GM12878 (cell line): ENCODE measurements at regions not wholly inside any gene's neighbourhood (a gene's known extent, or its start where the extent isn't known, plus 50 kb on each side); places are given as distances from the start of the nearest gene placed in this dataset.

ENCODE experiments used
- ASH2L ChIP-seq: fragments of 300-600, 200-600 bp; sonication (generic); IDR thresholded peaks from 2 replicates; pipeline ENCODE4 v1.6.1; 2017; ENCODE audit warnings: low read depth, mild to moderate bottlenecking, borderline replicate concordance
- BHLHE40 ChIP-seq, 2 experiments: fragments of 450-650 bp in 1 of 2; IDR thresholded peaks; 2 replicates each; pipeline ENCODE4 v1.6.1; 2011 to 2017; ENCODE audit warnings: low read depth in 2 of 2, borderline replicate concordance in 1 of 2, improper control_type of control experiment in 1 of 2, low read length in 1 of 2, mild to moderate bottlenecking in 1 of 2
- CHD1 ChIP-seq: IDR thresholded peaks from 2 replicates; pipeline ENCODE4 v1.6.1; 2012; ENCODE audit warnings: low read depth, low read length, improper control_type of control experiment
- CTCF ChIP-seq, 3 experiments: IDR thresholded peaks in 2 of 3; conservative IDR thresholded peaks in 1 of 3; 2 replicates each; pipeline ENCODE4 v1.5.1; 2011; ENCODE audit warnings: low read depth in 3 of 3, low read length in 3 of 3, mild to moderate bottlenecking in 3 of 3, control low read depth in 2 of 3, moderate library complexity in 2 of 3, inconsistent platforms in 1 of 3, mixed read lengths in 1 of 3; ENCODE audit not compliant: control insufficient read depth in 2 of 3, insufficient read depth in 1 of 3; ENCODE audit errors: extremely low read depth in 1 of 3
- ETV6 ChIP-seq, 2 experiments: fragments of 450-650 bp in 1 of 2; IDR thresholded peaks in 1 of 2; conservative IDR thresholded peaks in 1 of 2; 2 replicates each; pipeline ENCODE4 v1.6.1; 2014; ENCODE audit warnings: antibody characterized with exemption in 1 of 2, borderline replicate concordance in 1 of 2, low read depth in 1 of 2, mild to moderate bottlenecking in 1 of 2, moderate library complexity in 1 of 2
- FOXK2 ChIP-seq: fragments of 450-650 bp; IDR thresholded peaks from 2 replicates; pipeline ENCODE4 v1.6.1; 2017; ENCODE audit warnings: mild to moderate bottlenecking, moderate library complexity
- HDAC6 ChIP-seq: fragments of 200-600 bp; sonication (generic); IDR thresholded peaks from one replicate; pipeline ENCODE4 v1.8.0; 2017; ENCODE audit warnings: antibody characterized with exemption; ENCODE audit not compliant: unreplicated experiment
- MTA3 ChIP-seq: IDR thresholded peaks from 2 replicates; pipeline ENCODE4 v1.6.1; 2012; ENCODE audit warnings: low read length, inconsistent platforms, borderline replicate concordance
- PAX8 ChIP-seq: fragments of 450-650 bp; IDR thresholded peaks from 2 replicates; pipeline ENCODE4 v1.6.1; 2017; ENCODE audit warnings: mild to moderate bottlenecking, moderate library complexity
- POLR2A ChIP-seq: IDR thresholded peaks from 2 replicates; pipeline ENCODE4 v1.6.1; 2011; ENCODE audit warnings: low read depth, mild to moderate bottlenecking, low read length
- SMAD1 ChIP-seq: fragments of 450-650 bp; IDR thresholded peaks from 2 replicates; pipeline ENCODE4 v1.6.1; 2018; ENCODE audit warnings: mild to moderate bottlenecking, low read depth; ENCODE audit not compliant: partially characterized antibody
- STAT3 ChIP-seq: IDR thresholded peaks from 2 replicates; pipeline ENCODE4 v1.6.1; 2011; ENCODE audit warnings: low read depth, low read length, improper control_type of control experiment
- TARDBP ChIP-seq: IDR thresholded peaks from 2 replicates; pipeline ENCODE4 v1.6.1; 2016; ENCODE audit warnings: borderline replicate concordance

GRCh38 chr1:229062135-229062534 lies 208.8 kb upstream of the RAB4A start:
- TF ChIP-seq BHLHE40 (IDR thresholded peaks at IDR 0.05; ENCODE audit: borderline replicate concordance in 1 of 2, low read depth in 2 of 2, low read length in 1 of 2) (no peak), FOXK2 (no peak), ASH2L (no peak), ETV6 (conservative IDR thresholded peaks at IDR 0.05 in 1 of 2, IDR thresholded peaks at IDR 0.05 in 1 of 2; ENCODE audit: borderline replicate concordance in 1 of 2, low read depth in 1 of 2) (no peak), CHD1 (no peak), PAX8 (no peak), SMAD1 (no peak), MTA3 (no peak), STAT3 (no peak), TARDBP (no peak), HDAC6 (no peak), POLR2A (no peak), CTCF (IDR thresholded peaks at IDR 0.05 in 2 of 3, conservative IDR thresholded peaks at IDR 0.05 in 1 of 3; ENCODE audit: control insufficient read depth in 2 of 3, extremely low read depth in 1 of 3, insufficient read depth in 1 of 3, low read depth in 3 of 3, low read length in 3 of 3) (no peak)
